ENCODE measurements at regions not wholly inside any gene's neighbourhood (a gene's known extent, or its start where the extent isn't known, plus 50 kb on each side); places are given as distances from the start of the nearest gene placed in this dataset.

DNA sequence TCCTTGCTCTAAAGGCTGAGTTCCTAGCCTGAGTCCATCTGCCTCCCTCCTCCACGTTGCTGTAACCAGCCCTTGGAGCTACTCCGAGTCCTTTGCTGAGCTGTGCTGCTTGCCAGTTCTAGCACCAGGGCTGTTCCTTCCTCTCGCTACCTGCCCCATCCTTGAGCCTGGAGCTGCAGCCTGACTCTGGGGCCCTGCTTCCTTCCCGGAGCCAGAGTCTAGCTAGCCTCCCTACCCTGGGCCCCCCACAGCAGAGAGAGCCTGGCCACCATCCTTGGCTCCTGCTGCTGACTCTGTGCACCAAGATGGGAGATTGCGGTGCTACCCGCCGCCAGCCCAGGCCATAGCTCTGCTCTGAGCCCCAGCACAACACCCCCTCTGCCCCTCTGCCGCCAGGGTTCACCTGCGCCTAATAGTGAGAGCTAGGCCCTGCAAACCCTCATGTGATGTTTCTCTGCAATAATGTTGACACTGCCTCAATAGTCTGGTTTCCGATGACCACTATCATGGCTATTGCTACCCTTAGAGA lies 135.9 kb upstream of the ASB18 start:
- DNase-seq (ENCODE audit: low read depth): no peak
- TF ChIP-seq CTCF (IDR thresholded peaks at IDR 0.05; ENCODE audit: control insufficient read depth, insufficient read depth, low read depth, low read length, missing control alignments): no peak
- no peak overlapping the region for H3K4me3 ChIP-seq (ENCODE audit: control insufficient read depth, low read depth, low read length)

DNA sequence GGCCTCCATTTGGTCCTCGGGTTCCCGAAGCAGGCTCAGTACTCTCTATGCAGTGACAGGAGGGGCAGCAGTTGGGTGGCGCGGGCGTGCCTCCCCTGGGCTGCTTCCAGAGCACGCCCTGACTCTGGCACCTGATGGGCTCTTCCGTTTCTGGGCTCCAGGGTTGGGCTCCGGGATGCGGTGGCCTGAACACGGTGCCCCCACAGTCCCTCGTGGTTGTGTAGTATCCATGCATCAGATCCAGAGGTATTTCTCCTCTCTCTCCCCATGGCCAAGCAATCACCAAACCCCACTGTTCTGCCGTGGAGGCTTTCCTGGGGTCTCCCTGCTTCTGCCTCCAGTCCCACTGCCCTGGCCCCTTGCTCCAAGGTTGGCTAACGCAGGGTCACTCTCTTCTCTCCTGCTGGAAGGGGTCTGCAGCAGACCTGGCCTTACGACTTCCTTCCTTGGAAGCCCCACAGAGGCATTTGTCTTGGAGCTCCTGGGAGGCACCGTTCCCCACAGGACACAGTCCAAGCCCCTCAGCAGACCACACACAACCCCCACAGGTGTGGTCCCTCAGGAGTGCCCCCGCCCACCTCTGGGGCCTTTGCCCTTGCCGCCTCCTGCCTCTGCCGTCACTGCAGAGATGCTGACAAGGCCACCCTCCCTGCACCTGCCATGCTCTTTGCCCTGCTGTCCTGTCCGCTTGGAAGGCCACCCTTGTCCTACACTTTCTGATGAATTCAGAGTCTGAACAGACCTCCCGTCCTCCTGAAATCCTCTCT lies 136.6 kb upstream of the ASB18 start:
- DNase-seq (ENCODE audit: low read depth): no peak
- no peak overlapping the region for H3K4me3 ChIP-seq (ENCODE audit: control insufficient read depth, low read depth, low read length)
- no peak for TF ChIP-seq CTCF (IDR thresholded peaks at IDR 0.05; ENCODE audit: control insufficient read depth, insufficient read depth, low read depth, low read length, missing control alignments)

DNA sequence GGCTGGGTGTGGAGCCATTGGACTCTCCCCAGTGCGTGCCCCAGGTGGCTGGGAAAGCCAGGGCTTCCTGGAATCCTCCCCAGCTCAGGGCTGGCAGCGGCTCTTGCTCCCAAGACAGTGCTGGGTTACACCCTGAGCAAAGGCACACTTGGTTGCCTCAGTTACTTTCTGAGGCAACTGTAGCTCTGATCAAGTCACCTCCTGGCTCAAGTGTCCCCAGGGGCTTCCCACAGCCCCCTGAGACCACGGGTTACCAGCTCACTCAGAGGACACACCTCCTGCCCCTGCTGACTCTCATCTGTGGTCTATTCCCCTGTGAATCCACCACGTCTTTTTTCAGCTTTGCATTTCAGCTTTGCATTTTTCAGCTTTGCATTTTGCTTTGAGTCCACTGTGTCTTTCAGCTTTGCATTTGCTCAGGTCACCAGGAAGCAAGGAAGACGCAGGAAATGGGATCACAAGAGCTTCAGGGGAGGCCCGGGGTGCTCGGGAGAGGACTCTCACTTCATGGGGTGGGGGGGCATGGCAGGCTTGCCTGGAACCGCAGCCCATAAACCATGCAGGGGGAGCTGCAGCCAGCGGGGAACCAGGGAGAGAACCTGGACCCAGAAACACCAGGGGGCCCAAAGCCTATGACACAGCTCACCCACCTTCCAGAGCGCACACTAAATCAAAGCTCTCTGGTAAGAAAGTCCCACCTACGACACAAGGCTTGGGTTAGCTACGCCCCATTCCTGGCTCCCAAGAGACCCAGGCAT lies 138.0 kb upstream of the ASB18 start:
- no peak for TF ChIP-seq CTCF (IDR thresholded peaks at IDR 0.05; ENCODE audit: control insufficient read depth, insufficient read depth, low read depth, low read length, missing control alignments)
- no peak for DNase-seq (ENCODE audit: low read depth)
- no peak overlapping the region for H3K4me3 ChIP-seq (ENCODE audit: control insufficient read depth, low read depth, low read length)

DNA sequence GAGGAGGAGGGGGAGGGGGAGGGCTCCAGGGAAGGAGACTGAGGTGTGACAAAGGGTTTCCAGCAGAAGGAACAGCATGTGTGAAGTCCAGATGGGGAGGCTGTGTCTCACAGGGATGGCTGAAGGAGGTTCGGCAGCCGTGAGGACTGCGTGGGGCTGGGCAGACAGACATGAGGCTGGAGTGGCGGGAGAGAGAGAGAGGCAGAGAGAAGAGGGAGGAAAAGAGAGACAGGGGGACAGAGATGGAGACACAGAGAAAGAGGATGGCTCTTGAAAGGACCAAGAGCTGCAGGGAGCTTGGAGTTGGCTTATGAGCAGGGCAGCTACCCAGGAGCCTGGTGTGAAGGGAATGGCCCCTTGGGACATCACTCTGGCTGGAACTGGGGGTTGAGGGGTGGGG lies 138.9 kb upstream of the ASB18 start:
- no peak for TF ChIP-seq CTCF (IDR thresholded peaks at IDR 0.05; ENCODE audit: control insufficient read depth, insufficient read depth, low read depth, low read length, missing control alignments)
- H3K4me3 ChIP-seq (ENCODE audit: control insufficient read depth, low read depth, low read length): no peak overlapping the region
- no peak for DNase-seq (ENCODE audit: low read depth)

DNA sequence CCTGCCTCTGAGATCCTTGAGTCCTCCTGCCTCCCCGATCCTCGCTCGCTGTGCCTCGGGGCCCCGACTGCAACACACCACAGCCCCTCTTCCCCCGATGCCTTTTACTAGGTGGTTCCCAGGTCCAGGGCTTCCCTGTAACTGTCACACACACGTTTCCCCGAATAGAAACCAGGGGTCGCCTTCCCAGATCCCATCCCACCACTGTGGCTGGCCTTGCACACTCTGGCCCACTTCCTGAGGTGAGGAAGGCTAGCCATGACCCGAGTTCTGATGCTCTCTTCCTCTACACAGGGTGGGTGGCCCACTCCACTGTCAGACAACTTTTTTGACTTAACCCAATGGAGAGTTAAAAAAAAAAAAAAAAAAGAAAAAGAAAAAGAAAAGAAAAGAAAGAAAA lies 139.6 kb upstream of the ASB18 start:
- TF ChIP-seq CTCF (IDR thresholded peaks at IDR 0.05; ENCODE audit: control insufficient read depth, insufficient read depth, low read depth, low read length, missing control alignments): no peak
- no peak overlapping the region for H3K4me3 ChIP-seq (ENCODE audit: control insufficient read depth, low read depth, low read length)
- DNase-seq (ENCODE audit: low read depth): no peak

- no peak for TF ChIP-seq CTCF (IDR thresholded peaks at IDR 0.05; ENCODE audit: control insufficient read depth, insufficient read depth, low read depth, low read length, missing control alignments)
- DNase-seq (ENCODE audit: low read depth): no peak
- H3K4me3 ChIP-seq (ENCODE audit: control insufficient read depth, low read depth, low read length): no peak overlapping the region
Observed at GRCh38 chr2:236404346-236404745, 140.1 kb upstream of the ASB18 start.

Measured in AG09309 (cell line).